Trophoblast cell (in vitro differentiated cells and primary cell): ENCODE measurements at regions not wholly inside any gene's neighbourhood (a gene's known extent, or its start where the extent isn't known, plus 50 kb on each side); places are given as distances from the start of the nearest gene placed in this dataset.
"Not testable (repeated sequence)": the region's sequence is repeated elsewhere in the genome, so short reads cannot be mapped to it uniquely, and the experiment has no call there.

Source experiments
- DNase-seq, 2 donors: peaks; one replicate each; pipeline ENCODE4 v3.0.0-alpha.2; 2016
- H2AFZ ChIP-seq: 2 replicates; pipeline ENCODE4 v1.6.1; 2013; ENCODE audit warnings: low read length, moderate library complexity, mild to moderate bottlenecking; ENCODE audit not compliant: insufficient read depth, poor library complexity
- H2AK5ac ChIP-seq: 2 replicates; pipeline ENCODE4 v1.6.1; 2013; ENCODE audit warnings: mild to moderate bottlenecking, low read length
- H2BK120ac ChIP-seq: 2 replicates; pipeline ENCODE4 v1.6.1; 2013; ENCODE audit warnings: low read length, mild to moderate bottlenecking, moderate library complexity; ENCODE audit not compliant: insufficient read depth, poor library complexity
- H2BK12ac ChIP-seq: 2 replicates; pipeline ENCODE4 v1.6.1; 2013; ENCODE audit warnings: mild to moderate bottlenecking, low read length, moderate library complexity
- H2BK5ac ChIP-seq: 2 replicates; pipeline ENCODE4 v1.6.1; 2013; ENCODE audit warnings: low read length, low read depth, moderate library complexity, mild to moderate bottlenecking; ENCODE audit not compliant: poor library complexity
- H3K14ac ChIP-seq: 2 replicates; pipeline ENCODE4 v1.6.1; 2013; ENCODE audit warnings: mild to moderate bottlenecking, low read length
- H3K18ac ChIP-seq: 2 replicates; pipeline ENCODE4 v1.6.1; 2013; ENCODE audit warnings: mild to moderate bottlenecking, low read length
- H3K23ac ChIP-seq: 2 replicates; pipeline ENCODE4 v1.6.1; 2013; ENCODE audit warnings: low read length
- H3K27ac ChIP-seq: 2 replicates; pipeline ENCODE4 v1.5.1; 2013; ENCODE audit warnings: low read depth, mild to moderate bottlenecking, inconsistent platforms, low read length, moderate library complexity
- H3K27me3 ChIP-seq: 2 replicates; pipeline ENCODE4 v1.6.1; 2013; ENCODE audit warnings: inconsistent platforms, mild to moderate bottlenecking, low read length, moderate library complexity; ENCODE audit not compliant: insufficient read depth
- H3K36me3 ChIP-seq, 2 experiments: 1 replicate in 1 of 2; 2 replicates in 1 of 2; pipeline ENCODE4 v1.6.1; 2013; ENCODE audit warnings: low read length in 2 of 2, mild to moderate bottlenecking in 2 of 2, moderate library complexity in 1 of 2; ENCODE audit not compliant: insufficient read depth in 2 of 2, control insufficient read depth in 1 of 2
- H3K4ac ChIP-seq: 2 replicates; pipeline ENCODE4 v1.6.1; 2013; ENCODE audit warnings: low read depth, mild to moderate bottlenecking, low read length, moderate library complexity
- H3K4me1 ChIP-seq, 2 experiments: 1 replicate in 1 of 2; 2 replicates in 1 of 2; pipeline ENCODE4 v1.6.1; 2013; ENCODE audit warnings: low read length in 2 of 2, mild to moderate bottlenecking in 2 of 2, moderate library complexity in 1 of 2; ENCODE audit not compliant: insufficient read depth in 2 of 2, control insufficient read depth in 1 of 2
- H3K4me2 ChIP-seq: 2 replicates; pipeline ENCODE4 v1.6.1; 2013; ENCODE audit warnings: inconsistent platforms, mild to moderate bottlenecking, low read length, moderate library complexity
- H3K4me3 ChIP-seq: 2 replicates; pipeline ENCODE4 v1.5.1; 2013; ENCODE audit warnings: mild to moderate bottlenecking, low read depth, low read length, inconsistent platforms
- H3K79me1 ChIP-seq: one replicate; pipeline ENCODE4 v1.6.1; 2013; ENCODE audit warnings: low read length
- H3K79me2 ChIP-seq: 2 replicates; pipeline ENCODE4 v1.6.1; 2013; ENCODE audit warnings: low read length, mild to moderate bottlenecking; ENCODE audit not compliant: control insufficient read depth, insufficient read depth, poor library complexity
- H3K9ac ChIP-seq: 2 replicates; pipeline ENCODE4 v1.6.1; 2013; ENCODE audit warnings: mild to moderate bottlenecking, low read length
- H3K9me3 ChIP-seq: 2 replicates; pipeline ENCODE4 v1.6.1; 2013; ENCODE audit warnings: low read depth, mild to moderate bottlenecking, control low read depth, inconsistent platforms, low read length; ENCODE audit not compliant: insufficient read depth
- H4K12ac ChIP-seq: 2 replicates; pipeline ENCODE4 v1.6.1; 2013; ENCODE audit warnings: low read depth, mild to moderate bottlenecking, low read length, moderate library complexity
- H4K8ac ChIP-seq: 2 replicates; pipeline ENCODE4 v1.6.1; 2013; ENCODE audit warnings: low read depth, mild to moderate bottlenecking, low read length, moderate library complexity
- H4K91ac ChIP-seq: one replicate; pipeline ENCODE4 v1.6.1; 2013; ENCODE audit warnings: low read depth, mild to moderate bottlenecking, low read length, moderate library complexity
- WGBS: extraction: QIAGEN DNeasy Blood & Tissue Kit; methylation state at CpG from one replicate; pipeline ENCODE4 v1.1.7; 2013; ENCODE audit warnings: missing lambda C conversion rate; ENCODE audit not compliant: insufficient read length, insufficient coverage; ENCODE audit errors: extremely low coverage; 5-methylcytosine and 5-hydroxymethylcytosine counted together

DNA sequence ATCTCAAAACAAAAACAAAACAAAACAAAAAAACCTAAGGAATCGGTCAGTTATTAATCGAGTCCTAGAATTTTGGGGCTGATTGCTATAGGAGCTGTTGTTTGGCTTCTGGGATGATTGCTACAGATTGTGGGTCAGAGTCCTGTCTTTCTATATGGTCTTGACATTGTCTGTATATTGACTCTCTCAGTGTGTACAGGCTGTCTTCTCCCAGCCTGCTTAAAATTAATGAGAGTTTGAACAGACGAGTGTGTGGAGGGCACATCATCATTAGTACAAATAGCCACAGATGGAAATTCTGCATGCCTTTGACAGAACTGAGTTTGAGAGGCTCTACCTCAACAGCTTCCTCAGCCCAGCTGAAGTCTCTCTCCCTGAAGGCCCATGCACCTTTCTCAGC is 98.0 kb upstream of the PLGLB2 start:
- not testable (repeated sequence) for H3K9me3 ChIP-seq, H3K14ac ChIP-seq
- WGBS = no CpG with 5 or more reads among the region's 3 CpGs

DNA sequence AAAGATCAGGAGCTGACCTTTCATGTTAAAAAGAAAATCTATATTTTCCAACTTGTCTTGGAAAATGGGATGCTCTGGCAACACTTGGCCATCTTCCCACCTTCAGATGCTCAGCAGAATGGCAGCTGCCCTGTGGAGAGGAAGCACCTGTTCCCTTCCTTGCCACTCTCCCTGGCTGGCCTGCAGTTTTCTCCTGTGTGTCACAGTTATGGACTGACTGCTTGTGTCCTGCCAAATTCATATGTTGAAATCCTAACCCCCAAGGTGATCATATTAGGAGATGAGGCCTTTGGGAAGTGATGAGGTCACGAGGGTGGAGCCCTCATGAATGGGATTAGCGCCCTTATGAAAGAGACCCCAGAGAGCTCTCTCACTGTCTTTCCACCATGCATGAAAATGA is 97.0 kb upstream of the PLGLB2 start:
- not testable (repeated sequence) for H2AFZ ChIP-seq, H2BK5ac ChIP-seq, H3K18ac ChIP-seq, H3K4me1 ChIP-seq, H4K8ac ChIP-seq, H3K23ac ChIP-seq, H3K14ac ChIP-seq, H3K27ac ChIP-seq, H3K4me3 ChIP-seq, H3K9me3 ChIP-seq, H3K27me3 ChIP-seq, H2AK5ac ChIP-seq, H4K91ac ChIP-seq, H3K4me2 ChIP-seq, H2BK12ac ChIP-seq, H3K36me3 ChIP-seq, H3K79me1 ChIP-seq, H3K79me2 ChIP-seq, H3K4ac ChIP-seq, H4K12ac ChIP-seq, H2BK120ac ChIP-seq, DNase-seq, H3K9ac ChIP-seq
- no CpG with 5 or more reads among the region's 2 CpGs for WGBS

More for the DNA sequence above, 98.0 kb upstream of the PLGLB2 start:
- not testable (repeated sequence) for H3K18ac ChIP-seq, H3K27me3 ChIP-seq, DNase-seq, H3K36me3 ChIP-seq, H3K79me2 ChIP-seq, H2BK120ac ChIP-seq, H4K8ac ChIP-seq, H2AFZ ChIP-seq, H2AK5ac ChIP-seq, H4K12ac ChIP-seq, H3K23ac ChIP-seq, H3K27ac ChIP-seq, H4K91ac ChIP-seq, H3K79me1 ChIP-seq, H2BK5ac ChIP-seq, H2BK12ac ChIP-seq, H3K4me1 ChIP-seq, H3K4me2 ChIP-seq, H3K9ac ChIP-seq, H3K4ac ChIP-seq, H3K4me3 ChIP-seq

DNA sequence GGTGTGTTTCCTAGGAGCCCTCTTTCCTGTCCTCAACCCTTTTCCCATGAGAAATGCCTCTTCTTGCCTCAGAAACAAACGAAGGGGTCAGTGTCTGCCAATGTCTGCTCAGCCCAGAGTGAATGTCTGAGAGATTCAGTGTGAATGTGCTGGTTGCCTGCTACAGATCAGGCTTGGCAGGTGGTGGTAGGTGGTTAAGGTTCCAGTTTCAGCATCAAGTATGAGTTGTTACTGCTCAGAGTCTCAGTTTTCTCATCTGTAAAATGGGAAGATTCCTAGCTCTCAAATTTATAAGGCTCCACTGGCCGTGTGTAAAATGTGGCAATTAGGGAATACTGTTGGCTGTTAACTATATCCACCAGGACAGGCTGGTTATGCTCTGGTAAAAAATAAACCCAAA is 96.3 kb upstream of the PLGLB2 start:
- H3K4ac ChIP-seq, H3K9ac ChIP-seq, H3K14ac ChIP-seq, H3K36me3 ChIP-seq, H3K4me1 ChIP-seq, H3K23ac ChIP-seq, H3K27ac ChIP-seq, H3K79me2 ChIP-seq, H2BK5ac ChIP-seq, H2BK12ac ChIP-seq, H4K91ac ChIP-seq, H3K18ac ChIP-seq, H4K8ac ChIP-seq, H4K12ac ChIP-seq, H2BK120ac ChIP-seq, H3K27me3 ChIP-seq, DNase-seq, H3K9me3 ChIP-seq, H3K4me2 ChIP-seq, H2AFZ ChIP-seq, H3K79me1 ChIP-seq, H3K4me3 ChIP-seq, H2AK5ac ChIP-seq: not testable (repeated sequence)
- WGBS = no CpG with 5 or more reads among the region's 2 CpGs

DNA sequence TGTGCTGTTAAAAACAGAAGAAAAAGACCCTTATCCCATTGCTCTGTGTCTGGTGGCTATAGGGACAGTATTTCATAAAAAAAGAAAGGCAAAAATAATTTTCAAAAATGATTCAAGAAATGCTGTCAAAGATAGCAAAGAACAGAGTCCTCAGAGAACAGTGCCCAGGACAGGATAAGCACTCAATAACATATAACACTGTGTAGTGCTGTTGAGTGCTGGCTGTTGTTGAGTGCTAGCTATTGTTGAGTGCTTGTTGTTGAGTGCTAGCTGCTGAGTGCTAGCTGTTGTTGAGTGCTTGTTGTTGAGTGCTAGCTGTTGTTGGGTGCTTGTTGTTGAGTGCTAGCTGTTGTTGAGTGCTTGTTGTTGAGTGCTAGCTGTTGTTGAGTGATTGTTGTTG is 94.5 kb upstream of the PLGLB2 start:
- not testable (repeated sequence) for H2BK5ac ChIP-seq, H4K8ac ChIP-seq, H3K79me1 ChIP-seq, H4K91ac ChIP-seq, H4K12ac ChIP-seq, H3K18ac ChIP-seq, H2BK120ac ChIP-seq, H3K79me2 ChIP-seq, H3K4me2 ChIP-seq, H2AFZ ChIP-seq, H3K9me3 ChIP-seq, H2BK12ac ChIP-seq, H3K36me3 ChIP-seq, DNase-seq, H2AK5ac ChIP-seq, H3K27ac ChIP-seq, H3K9ac ChIP-seq, H3K4me3 ChIP-seq, H3K23ac ChIP-seq, H3K14ac ChIP-seq, H3K4ac ChIP-seq, H3K27me3 ChIP-seq, H3K4me1 ChIP-seq
